ENCODE measurements at regions not wholly inside any gene's neighbourhood (a gene's known extent, or its start where the extent isn't known, plus 50 kb on each side); places are given as distances from the start of the nearest gene placed in this dataset.

DNA sequence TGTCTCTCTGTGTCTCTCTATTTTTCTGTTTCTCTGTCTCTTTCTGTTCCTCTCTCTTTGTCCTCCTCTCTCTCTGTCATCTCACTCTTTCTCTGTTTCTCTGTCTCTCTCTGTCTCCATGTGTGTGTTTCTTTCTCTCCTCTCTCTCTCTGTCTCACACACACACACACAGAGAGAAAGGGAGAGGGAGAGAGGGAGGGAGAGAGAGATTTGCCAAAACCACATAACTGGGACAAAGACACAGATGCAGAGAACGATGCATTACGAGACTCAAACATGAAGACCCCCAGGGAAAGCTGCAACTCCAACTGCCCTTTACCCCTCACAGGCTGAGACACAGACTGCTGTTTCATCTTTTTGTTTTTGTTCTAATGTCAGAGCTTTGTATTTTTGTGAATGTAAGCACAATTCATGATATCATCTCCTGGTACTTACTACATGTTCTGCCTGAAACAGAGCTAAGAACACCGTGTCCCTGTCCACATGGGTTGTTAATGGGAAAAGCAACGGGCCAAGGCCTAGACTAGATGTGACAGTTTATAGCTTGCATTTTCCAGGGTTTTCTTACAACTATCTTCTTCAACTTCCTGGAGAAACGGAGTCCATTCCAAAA lies 177.1 kb upstream of the ARID1B start:
- TF ChIP-seq CTCF (IDR thresholded peaks at IDR 0.05) (no peak), POLR2A (IDR thresholded peaks at IDR 0.05) (no peak)
